GM19397 (cell line): ENCODE measurements at regions not wholly inside any gene's neighbourhood (a gene's known extent, or its start where the extent isn't known, plus 50 kb on each side); places are given as distances from the start of the nearest gene placed in this dataset.
"Not testable (repeated sequence)": the region's sequence is repeated elsewhere in the genome, so short reads cannot be mapped to it uniquely, and the experiment has no call there.

ENCODE experiments used
- ATAC-seq: cut with Tn5 transposase; IDR thresholded peaks from one replicate; pipeline ENCODE4 v1.9.1; 2021; ENCODE audit warnings: mild to moderate bottlenecking, moderate library complexity; ENCODE audit not compliant: unreplicated experiment

DNA sequence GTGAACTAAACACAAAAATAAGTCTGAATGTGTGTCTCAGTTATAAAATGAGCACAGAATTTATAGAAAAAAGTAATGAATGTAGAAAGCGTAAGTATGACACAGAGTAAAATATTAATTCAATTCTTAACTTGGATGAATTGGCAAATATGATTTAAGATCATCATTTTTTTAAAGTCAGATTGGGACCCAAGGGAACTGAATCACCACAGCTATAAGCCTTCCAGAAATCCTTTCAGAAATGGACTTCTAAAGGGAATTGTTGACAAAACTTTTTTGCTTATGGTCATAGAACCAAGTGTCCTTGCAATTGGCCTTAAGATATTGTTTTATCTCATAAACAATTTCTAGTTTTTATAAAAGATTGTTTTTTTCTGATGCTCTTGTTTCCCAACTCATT is 495.1 kb upstream of the DAB2 start:
- no peak for ATAC-seq

DNA sequence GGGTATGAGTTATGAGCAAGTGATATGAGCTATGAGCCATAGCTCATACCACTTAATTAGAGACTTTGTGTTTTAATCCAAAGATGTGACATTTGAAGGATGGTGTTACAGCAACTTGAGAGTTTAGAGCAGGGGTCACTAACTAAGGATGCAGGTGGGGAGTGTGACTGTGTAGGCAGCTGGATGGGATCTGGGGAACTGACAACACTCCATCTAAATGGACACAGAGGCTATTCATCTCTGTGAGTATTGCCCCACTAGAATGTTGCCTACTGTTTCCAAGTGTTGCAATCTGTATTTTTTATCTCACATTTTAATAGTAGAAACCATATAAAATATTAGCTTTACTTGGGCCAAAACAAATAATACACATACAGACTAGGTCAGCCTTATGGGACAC is 488.1 kb upstream of the DAB2 start:
- ATAC-seq = no peak

DNA sequence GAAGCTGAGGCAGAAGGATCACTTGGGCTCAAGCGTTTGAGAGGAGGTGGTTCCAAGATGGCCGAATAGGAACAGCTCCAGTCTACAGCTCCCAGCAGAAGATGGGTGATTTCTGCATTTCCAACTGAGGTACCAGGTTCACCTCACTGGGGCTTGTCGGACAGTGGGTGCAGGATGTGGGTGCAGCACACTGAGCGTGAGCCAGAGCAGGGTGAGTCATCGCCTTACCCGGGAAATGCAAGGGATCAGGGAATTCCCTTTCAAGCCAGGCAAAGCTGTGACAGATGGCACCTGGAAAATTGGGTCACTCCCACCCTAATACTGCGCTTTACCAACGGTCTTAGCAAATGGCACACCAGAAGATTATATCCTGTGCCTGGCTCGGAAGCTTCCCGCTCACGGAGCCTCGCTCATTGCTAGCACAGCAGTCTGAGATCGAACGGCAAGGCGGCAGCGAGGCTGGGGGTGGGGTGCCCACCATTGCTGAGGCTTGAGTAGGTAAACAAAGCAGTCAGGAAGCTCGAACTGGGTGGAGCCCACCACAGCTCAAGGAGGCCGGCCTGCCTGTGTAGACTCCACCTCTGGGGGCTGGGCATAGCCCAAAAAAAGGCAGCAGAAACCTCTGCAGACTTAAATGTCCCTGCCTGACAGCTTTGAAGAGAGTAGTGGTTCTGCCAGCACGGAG is 482.6 kb upstream of the DAB2 start:
- ATAC-seq = not testable (repeated sequence)

DNA sequence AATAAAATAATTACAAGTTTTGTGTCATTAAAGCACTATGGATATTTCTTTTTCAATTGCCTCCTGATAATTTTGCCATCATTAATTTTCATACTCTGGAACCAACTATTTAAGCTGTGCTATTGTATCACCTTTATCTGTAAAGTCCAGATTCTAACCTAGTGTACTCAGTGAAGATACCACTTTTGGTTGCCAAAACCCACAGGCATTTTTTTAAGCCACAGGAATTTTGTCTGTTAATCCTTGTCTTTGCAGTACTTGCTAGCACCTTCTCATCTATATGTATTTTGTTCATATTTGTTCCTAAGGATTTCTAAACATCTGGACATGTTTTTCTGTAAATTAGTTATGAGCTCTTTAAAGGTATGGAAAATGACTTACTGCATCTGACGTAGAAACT is 481.4 kb upstream of the DAB2 start:
- no peak for ATAC-seq

DNA sequence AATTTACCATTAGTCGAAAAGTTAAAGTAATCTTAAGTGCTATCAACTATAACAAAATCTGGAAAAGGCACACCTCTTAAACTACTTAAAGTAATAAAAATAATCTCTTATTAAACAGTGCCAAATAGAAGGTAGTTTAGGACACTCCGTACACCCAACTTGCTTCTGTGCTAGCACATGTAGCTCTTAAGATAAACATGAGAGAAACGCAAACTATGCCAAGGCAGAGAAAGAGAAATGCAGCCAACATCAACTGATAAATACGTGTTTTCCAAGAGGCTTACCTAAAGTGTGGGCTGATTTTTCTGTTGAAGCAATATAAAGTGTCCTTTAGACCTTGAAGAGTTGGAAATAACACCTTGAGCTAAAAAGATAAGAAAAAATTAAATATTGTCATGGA is 480.6 kb upstream of the DAB2 start:
- ATAC-seq = no peak

DNA sequence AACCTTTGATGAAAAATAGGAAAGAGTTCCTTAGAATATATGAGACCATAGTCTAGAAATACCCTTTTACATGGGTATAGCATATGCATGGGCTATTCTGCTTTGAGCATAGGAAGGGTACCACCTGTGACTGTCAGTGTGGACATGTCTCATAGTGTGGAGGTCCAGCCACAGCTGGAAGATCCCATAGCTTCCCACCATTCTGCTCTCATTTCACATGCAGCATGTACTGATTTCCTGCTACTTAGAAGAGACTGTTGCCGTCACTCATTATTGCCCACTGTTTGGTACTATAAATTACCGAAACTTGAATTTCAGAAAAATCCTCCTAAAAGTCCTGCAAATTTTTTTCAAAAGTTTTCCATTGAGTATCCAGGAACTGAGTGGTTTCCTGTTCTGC is 477.8 kb upstream of the DAB2 start:
- ATAC-seq = no peak

DNA sequence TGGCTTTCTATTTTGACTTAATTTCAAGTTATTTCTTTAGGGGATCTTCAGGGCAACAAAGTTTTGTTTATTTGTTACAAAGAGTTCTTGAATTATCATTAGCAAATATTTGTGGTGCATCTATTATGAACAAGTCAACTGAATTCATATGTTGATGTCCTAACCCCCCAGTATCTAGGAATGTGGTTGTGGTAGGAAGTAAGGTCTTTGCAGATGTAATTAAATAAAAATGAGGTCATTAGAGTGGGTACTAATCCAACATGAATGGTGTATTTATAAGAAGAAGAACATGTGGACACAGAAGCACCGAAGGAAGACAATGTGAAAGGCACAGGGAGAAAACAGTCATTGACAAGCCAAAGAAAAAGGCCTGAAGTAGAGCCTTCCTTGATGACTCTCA is 474.0 kb upstream of the DAB2 start:
- ATAC-seq = no peak

DNA sequence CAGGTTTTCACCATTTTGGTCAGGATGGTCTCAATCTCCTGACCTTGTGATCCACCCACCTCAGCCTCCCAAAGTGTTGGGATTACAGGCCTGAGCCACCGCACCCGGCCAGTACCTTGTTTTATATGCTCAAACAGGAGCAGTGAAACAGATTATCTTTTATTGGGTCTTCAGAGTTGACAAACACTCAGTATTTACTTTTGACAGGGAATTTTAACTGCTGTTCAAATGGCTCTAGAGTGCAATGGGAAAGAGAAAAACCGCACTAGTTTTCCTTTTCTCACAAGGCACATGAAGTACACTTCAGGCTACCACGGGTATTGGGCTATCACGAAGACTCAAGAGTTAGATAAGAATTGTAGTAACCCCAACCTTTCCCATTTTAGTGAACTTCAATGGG is 471.9 kb upstream of the DAB2 start:
- no peak for ATAC-seq

DNA sequence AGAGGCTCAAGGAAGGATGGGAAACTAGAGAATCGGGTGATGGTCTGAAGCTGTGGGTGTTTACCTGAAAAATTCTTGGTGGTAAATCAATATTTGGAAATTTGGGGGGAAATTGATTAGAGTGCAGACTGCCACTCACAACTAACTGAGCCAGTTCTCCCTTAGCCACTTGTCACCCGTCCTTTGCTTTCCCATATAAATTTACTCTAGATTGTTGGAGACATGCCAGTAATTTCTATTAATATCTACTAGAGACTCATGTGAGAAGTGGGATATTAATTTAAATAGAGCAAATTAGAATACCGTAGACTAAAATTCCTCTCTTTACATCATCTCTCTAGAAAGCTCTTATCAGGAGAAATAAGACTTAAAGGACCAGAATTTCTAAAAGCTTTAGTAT is 471.3 kb upstream of the DAB2 start:
- no peak for ATAC-seq

DNA sequence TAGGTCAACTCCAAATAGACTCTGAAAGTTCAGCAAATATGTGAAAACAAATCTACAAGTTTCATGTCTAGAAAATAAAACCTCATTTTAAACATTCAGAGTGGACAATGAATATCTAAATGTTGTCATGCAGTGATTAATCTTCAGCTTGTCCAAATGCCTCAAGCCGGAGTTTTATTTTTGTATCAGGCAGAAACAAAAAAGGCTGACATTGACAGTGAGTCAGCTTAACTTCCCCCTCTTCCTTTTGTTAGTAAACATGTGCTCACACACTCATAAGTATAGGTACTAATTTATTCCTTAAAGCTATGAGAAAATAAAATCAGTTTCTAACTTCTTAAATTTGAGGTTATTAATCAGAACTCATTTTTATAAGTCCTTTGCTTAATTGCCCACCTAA is 467.9 kb upstream of the DAB2 start:
- no peak for ATAC-seq

DNA sequence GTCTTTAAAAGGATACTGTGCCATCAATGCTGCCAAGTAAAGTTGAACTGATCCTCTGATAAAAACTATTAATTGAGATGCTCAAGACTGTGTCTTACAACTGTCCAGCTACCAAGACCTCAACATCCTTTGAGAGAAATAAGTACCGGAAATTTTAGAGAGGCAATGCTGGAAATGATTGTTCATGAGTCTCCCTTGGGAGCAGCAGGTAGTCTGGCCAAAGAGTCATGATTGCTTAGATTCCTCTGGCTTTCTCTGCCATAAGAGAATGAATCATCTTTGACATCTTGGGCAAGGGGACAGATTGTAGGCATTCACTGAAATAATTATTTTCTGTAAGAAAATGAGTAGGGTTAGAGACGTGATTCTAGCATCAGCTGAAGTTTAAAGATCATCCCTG is 466.6 kb upstream of the DAB2 start:
- ATAC-seq = no peak

DNA sequence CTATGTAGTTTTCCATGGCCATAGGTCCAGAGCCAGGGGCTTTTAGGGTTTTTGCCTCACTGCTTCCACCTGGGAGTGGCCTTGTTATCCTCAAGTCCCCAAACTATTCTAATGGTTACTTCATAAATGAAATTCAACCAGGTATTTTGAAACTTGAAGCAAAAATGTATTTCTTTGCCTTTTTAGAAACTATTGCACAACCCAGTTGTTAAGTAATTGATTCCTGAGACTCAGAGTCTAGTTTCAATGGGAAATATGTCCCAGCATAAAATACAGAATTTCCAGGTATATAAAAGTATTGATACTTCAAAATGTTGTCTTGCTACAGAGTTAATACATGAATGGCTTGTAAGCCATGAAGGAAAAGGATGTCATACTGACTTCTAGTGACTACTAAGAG is 456.2 kb upstream of the DAB2 start:
- ATAC-seq = no peak

DNA sequence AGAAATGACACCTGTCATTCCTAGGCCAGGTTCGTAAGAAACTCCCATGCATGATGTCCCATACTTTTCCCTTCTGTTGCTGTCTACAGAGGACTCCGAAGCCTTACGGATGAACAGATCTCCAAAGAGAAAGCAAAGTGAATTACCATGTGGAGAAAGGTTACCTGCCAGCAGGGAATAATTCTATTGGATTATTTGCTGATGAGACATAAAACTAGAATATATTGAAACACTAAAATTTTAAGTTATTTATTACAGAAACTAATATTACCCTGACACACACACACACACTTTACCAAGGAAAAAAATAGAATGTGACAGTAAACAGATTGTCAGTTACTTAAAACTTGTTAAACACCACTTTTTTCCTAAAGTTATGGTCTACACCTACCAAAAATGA is 452.7 kb upstream of the DAB2 start:
- no peak for ATAC-seq

DNA sequence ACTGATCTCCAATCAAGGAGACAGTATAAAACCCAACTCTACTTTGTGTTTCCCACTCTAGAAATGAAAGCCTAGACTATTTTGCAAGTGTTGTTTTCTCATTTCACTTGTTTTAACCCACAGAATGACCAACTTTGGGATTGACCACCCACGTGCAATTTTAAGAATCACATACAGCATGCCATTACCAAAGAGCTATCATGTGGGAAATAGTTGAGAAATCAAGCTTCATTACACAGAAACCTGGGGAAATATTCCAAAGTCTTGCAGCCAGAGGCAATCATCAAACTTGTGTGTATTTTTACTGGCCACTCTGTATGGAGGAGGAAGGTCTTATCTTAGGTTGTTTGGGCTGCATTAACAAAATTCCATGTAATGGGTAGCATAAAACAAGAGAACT is 451.4 kb upstream of the DAB2 start:
- no peak for ATAC-seq

DNA sequence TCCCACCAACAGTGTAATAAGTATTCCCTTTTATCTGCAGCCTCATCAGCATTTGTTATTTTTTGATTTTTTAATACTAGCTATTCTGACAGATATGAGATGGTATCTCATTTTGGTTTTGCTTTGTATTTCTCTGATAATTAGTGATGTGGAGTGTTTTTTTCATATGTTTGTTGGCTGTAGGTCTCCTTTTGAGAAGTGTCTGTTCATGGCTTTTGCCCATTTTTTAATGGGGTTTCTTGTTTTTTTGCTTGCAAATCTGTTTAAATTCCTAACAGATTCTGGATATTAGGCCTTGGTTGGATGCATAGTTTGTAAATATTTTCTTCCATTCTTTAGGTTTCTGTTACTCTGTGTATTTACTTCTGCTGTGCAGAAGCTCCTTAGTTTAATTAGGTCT is 445.4 kb upstream of the DAB2 start:
- no peak for ATAC-seq

DNA sequence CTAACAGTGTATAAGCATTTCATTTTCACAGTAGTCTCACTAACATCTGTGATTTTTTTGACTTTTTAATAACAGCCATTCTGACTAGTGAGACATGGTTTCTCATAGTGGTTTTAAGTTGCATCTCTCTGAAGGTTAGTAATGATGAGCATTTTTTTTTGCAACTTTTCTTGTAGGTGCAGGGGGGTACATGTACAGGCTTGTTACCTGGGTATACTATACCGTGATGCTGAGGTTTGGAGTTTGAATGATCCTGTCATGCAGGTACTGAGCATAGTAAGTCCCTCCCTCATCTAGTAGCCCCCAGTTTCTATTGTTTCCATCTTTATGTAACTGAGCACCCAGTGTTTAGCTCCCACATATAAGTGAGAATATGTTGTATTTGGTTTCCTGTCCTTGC is 444.6 kb upstream of the DAB2 start:
- no peak for ATAC-seq

DNA sequence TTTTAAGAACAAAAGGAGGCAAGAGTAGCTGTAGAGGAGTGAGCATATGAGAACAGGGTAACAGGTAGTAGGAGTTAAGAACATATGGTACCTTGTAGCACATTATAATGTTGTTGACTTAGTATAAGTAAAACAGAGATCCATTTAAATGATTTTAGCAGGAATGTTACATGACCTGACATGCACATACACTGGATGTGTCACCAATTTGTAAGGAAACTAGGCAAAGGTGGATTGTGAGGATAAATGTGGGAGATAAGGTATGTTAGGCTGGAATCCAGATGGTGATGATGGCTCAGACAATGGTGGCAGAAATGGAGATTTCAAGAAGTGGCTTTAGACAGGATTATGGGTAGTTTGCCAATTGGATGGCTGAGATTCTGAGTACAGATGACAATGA is 443.1 kb upstream of the DAB2 start:
- ATAC-seq = no peak

DNA sequence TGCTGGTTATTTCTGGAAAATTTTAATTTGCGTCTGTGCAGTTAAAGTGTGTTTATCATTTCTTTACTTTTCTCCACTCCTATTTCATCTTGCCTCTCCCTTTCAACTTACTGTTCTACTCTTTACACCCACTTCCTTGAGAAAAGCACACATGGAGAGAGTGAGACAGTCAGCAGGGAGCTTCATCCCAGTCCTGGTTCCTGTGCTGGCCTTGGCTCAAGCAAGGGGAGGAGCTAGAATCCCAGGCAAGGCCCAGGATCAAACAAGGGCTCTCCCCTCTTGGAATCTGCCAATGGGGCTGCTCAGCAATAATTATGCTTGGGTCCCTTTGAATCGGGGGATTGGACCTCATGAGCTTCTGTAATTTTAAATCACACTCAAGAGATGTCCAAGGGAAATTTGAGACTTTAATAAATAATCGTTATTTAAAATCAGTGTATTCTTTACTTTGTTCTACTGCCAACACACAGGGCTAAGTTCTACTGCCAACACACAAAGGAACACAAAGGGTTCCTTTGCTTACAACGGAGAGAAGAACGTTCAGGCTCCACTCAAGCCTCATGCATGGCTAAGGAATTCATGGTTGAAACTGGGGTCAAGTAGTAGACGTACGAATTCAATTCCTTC is 439.3 kb upstream of the DAB2 start:
- no peak for ATAC-seq

DNA sequence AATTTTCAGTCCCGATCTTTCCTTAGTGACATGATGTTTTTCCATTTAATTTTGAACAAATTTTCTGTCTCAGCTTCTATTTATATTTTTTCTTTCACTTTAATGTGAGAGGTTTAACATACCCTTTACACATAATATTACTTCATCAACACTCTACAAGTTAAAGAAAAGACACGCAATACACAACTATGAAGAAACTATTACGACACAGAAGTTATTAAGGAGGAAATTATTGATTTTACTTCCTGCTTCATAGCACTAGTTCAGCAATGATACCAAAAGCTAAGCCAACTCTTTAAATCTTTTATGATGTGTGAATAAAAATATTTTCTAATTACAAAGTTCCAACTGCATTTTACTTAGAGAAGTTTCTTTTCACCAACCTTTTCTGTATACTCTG is 432.3 kb upstream of the DAB2 start:
- no peak for ATAC-seq

DNA sequence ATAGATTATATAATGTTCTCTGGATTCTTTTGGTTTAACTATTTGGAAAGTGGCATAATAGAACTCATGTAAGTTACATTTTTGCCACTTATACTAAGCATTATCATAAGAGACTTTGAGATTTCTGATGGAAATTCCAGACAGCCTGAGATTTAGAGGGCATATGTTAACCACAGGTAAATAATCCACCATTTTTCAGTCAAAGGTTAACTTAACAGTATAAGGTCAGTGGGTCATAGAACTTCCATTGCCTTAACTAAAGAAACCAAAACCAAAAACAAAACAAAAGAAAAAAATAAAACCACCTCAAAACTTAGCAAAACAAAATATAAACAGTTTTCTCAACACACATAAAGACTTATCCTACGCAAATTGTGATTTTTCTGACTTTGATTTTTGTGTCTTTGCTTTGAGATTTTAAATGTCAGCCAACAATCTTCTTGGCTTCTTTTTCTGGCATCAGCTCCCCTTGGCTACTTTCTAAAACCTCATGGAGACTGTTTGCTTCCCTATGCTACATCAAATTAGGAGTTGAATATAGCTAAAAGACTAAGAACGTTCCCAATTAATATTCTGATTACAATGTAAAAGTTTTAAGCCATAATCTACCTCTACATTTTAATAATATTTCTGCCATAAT is 430.1 kb upstream of the DAB2 start:
- ATAC-seq = no peak

DNA sequence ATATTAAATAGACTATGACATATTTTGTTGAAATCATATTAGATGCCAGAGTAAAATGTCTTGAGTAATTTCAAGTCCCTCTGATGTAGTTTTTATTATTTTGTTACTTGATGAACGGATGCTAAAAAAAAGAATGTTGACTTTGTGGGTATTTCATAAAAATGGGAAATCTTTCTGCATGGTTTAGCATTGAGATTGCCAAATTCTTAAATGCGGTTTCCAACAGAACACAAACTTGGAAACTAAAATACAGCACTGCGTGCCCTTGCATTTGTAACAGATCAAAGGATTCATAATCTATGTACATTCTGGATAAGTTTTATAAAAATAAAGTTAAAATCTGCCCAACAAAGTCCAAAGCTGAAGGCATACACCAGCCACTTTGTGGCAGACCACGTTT is 425.5 kb upstream of the DAB2 start:
- no peak for ATAC-seq

DNA sequence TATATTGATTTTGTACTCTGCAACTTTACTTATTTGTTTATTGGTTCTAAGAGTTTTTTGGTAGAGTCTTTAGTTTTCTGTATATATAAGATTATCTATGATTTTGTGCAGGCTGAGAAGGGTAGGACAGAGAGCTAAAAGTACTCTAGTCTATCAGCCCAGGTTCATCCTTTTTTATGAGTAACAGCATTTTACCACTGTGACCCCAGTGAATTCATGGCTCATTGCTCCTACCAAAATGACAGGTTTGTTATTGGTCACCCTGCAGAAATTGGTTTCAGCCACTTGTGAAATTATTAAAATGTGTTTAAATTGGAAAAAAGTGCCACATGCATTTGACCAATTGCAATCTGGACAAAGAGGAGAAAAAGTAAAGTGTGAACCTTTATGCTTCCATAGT is 421.4 kb upstream of the DAB2 start:
- no peak for ATAC-seq

DNA sequence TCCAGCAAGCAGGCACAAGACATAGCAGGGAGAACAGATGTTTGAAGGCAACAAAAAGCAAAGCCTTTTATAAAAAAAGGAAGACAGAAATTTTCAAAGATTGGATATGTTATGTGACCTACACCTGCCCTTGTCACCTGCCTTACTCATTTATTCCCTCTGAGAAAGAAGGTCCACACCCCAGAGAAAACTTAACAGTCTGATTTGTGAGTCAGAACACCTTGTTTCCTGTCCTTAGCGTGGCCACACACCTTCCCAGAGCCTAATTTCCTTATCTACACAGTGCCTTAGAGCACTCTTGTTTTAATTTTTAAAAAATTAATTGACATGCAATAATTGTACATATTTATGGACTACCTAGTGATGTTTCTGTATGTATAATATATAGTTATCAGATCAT is 419.0 kb upstream of the DAB2 start:
- ATAC-seq = no peak
